Posterior cingulate gyrus (tissue), 11 donors: ENCODE measurements at regions not wholly inside any gene's neighbourhood (a gene's known extent, or its start where the extent isn't known, plus 50 kb on each side); places are given as distances from the start of the nearest gene placed in this dataset.

Experiments used
- DNase-seq, 10 donors: peaks; one replicate each; pipeline versions ENCODE4 v3.0.0 to v3.0.0-alpha.2; 2020 to 2021; ENCODE audit warnings: mixed read lengths in 3 of 10
- intact Hi-C: fragments of 100-400 bp; cut with DNase I; formaldehyde crosslinking; loops from one replicate; pipeline ENCODE4 v1.15.1; 2023

GRCh38 chr6:166760288-166760687, 133.2 kb upstream of the RPS6KA2 start:
- peak in 1 of 10 donors; percentile 38 for DNase-seq
- intact Hi-C loops: no loop called here

- peak in 1 of 10 donors; percentile 63 for DNase-seq
- intact Hi-C loops: no loop called here
Observed at GRCh38 chr6:166758136-166758704, 131.2 kb upstream of the RPS6KA2 start.

GRCh38 chr6:166757232-166758135, 130.4 kb upstream of the RPS6KA2 start:
- DNase-seq: peak in 1 of 10 donors; percentile 84
- intact Hi-C loops: no loop called here

GRCh38 chr6:166754218-166755030, 127.4 kb upstream of the RPS6KA2 start:
- DNase-seq: no peak
- intact Hi-C loops: no loop called here

GRCh38 chr6:166752928-166753721, 126.1 kb upstream of the RPS6KA2 start:
- DNase-seq: no peak
- intact Hi-C loops: no loop called here

- peak in 1 of 10 donors; percentile 15 for DNase-seq
- intact Hi-C loops: no loop called here
Observed at GRCh38 chr6:166752097-166752496, 125.0 kb upstream of the RPS6KA2 start.

GRCh38 chr6:166751051-166751595, 124.1 kb upstream of the RPS6KA2 start:
- intact Hi-C loops: no loop called here
- DNase-seq: peak in 2 of 10 donors; percentile 72 to 78

GRCh38 chr6:166750108-166750793, 123.2 kb upstream of the RPS6KA2 start:
- DNase-seq: peak in 1 of 10 donors; percentile 70
- intact Hi-C loops: no loop called here

- DNase-seq: no peak
- intact Hi-C loops: no loop called here
Observed at GRCh38 chr6:166749666-166750065, 122.6 kb upstream of the RPS6KA2 start.

GRCh38 chr6:166747644-166748595, 120.9 kb upstream of the RPS6KA2 start:
- intact Hi-C loops: no loop called here

GRCh38 chr6:166745801-166746668, 119.0 kb upstream of the RPS6KA2 start:
- intact Hi-C loops: no loop called here
- DNase-seq: no peak

More at GRCh38 chr6:166747644-166748595, 120.9 kb upstream of the RPS6KA2 start:
- DNase-seq: no peak

GRCh38 chr6:166744223-166745134, 117.4 kb upstream of the RPS6KA2 start:
- no peak for DNase-seq
- intact Hi-C loops: no loop called here

GRCh38 chr6:166743406-166744222, 116.6 kb upstream of the RPS6KA2 start:
- intact Hi-C loops: no loop called here
- no peak for DNase-seq

- DNase-seq: no peak
- intact Hi-C loops: no loop called here
Observed at GRCh38 chr6:166742981-166743380, 115.9 kb upstream of the RPS6KA2 start.

- intact Hi-C loops: no loop called here
- DNase-seq: no peak
Observed at GRCh38 chr6:166739976-166740318, 112.9 kb upstream of the RPS6KA2 start.
